ENCODE measurements at regions not wholly inside any gene's neighbourhood (a gene's known extent, or its start where the extent isn't known, plus 50 kb on each side); places are given as distances from the start of the nearest gene placed in this dataset.

DNA sequence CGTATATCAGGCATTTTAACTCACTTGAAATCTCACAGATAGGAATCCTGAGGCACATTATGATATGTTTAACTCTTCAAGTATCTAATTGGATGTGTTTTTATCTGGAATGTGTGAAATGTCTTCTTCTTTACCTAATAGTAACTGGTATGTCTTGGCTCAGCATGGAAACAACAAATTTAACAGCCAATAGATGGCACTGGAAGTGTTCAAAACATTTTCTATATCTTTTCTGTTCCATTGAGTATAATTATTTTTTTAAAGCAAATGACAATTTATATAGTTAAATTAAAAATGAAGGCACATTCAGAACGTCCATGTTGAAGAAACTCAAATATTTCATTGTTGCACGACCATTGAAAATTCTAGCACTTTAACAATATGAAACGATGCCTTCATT is 164.6 kb upstream of the SLC16A7 start:
- no peak for TF ChIP-seq POLR2A (IDR thresholded peaks at IDR 0.05)
- TF ChIP-seq, protein P1, sequence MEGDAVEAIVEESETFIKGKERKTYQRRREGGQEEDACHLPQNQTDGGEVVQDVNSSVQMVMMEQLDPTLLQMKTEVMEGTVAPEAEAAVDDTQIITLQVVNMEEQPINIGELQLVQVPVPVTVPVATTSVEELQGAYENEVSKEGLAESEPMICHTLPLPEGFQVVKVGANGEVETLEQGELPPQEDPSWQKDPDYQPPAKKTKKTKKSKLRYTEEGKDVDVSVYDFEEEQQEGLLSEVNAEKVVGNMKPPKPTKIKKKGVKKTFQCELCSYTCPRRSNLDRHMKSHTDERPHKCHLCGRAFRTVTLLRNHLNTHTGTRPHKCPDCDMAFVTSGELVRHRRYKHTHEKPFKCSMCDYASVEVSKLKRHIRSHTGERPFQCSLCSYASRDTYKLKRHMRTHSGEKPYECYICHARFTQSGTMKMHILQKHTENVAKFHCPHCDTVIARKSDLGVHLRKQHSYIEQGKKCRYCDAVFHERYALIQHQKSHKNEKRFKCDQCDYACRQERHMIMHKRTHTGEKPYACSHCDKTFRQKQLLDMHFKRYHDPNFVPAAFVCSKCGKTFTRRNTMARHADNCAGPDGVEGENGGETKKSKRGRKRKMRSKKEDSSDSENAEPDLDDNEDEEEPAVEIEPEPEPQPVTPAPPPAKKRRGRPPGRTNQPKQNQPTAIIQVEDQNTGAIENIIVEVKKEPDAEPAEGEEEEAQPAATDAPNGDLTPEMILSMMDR (IDR thresholded peaks at IDR 0.05): no peak
